GM12878 (cell line): ENCODE measurements at regions not wholly inside any gene's neighbourhood (a gene's known extent, or its start where the extent isn't known, plus 50 kb on each side); places are given as distances from the start of the nearest gene placed in this dataset.

Experiments used
- DPF2 ChIP-seq: fragments of 450-650 bp; IDR thresholded peaks from 2 replicates; pipeline ENCODE4 v1.6.1; 2017; ENCODE audit warnings: mild to moderate bottlenecking
- TCF3 ChIP-seq: IDR thresholded peaks from 2 replicates; pipeline ENCODE4 v1.6.1; 2012; ENCODE audit warnings: low read depth, mild to moderate bottlenecking, low read length, borderline replicate concordance; ENCODE audit not compliant: insufficient read depth
- TF ChIP-seq, protein P1 (sequence below), 3 experiments: IDR thresholded peaks in 2 of 3; conservative IDR thresholded peaks in 1 of 3; 2 replicates each; pipeline ENCODE4 v1.5.1; 2011; ENCODE audit warnings: low read depth in 3 of 3, low read length in 3 of 3, mild to moderate bottlenecking in 3 of 3, control low read depth in 2 of 3, moderate library complexity in 2 of 3, inconsistent platforms in 1 of 3, mixed read lengths in 1 of 3; ENCODE audit not compliant: control insufficient read depth in 2 of 3, insufficient read depth in 1 of 3; ENCODE audit errors: extremely low read depth in 1 of 3

DNA sequence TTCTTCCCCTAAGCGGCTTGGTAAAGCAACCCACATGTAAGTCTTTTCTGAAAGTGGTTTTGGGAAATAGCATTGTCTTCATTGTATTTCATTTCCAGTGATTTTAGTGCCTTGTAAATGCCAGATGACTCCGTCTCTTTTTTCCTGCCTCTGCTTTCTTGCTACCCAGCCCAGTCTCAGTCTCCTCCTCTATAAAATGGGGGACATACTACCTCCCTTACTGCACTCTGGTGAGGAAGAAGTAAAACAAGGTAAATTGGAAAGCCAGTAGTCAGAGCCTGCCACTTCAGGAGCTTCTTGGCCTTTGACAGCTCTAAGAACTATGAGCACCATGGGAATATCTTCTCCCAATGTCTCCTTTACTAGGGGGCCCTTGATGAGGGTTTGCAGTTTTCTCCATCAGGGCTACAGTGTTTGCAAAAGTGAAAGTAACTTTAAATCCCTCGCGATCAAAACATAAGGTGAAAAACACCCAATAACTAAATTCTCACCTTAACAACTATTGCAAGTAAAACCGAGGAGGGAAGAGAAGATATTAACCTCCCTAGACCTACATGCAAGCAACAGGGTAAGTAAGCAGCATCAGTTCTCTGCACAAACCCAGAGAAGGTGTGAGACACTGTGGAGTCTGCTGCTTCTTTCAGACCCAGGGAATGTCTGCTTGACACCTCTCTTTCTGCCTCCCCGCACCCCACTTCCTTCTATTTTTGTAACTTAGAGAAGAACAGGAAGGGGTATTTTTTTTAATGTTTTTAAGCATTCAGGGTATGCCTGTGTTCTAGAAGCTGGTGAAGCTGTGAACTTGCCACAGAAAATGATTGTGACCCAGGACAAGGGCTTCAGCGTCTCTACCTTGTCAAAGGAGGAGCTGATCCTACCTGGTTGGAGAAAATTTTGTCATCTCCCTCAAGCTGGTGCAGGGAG is 159.1 kb upstream of the EOMES start:
- TF ChIP-seq, protein P1, sequence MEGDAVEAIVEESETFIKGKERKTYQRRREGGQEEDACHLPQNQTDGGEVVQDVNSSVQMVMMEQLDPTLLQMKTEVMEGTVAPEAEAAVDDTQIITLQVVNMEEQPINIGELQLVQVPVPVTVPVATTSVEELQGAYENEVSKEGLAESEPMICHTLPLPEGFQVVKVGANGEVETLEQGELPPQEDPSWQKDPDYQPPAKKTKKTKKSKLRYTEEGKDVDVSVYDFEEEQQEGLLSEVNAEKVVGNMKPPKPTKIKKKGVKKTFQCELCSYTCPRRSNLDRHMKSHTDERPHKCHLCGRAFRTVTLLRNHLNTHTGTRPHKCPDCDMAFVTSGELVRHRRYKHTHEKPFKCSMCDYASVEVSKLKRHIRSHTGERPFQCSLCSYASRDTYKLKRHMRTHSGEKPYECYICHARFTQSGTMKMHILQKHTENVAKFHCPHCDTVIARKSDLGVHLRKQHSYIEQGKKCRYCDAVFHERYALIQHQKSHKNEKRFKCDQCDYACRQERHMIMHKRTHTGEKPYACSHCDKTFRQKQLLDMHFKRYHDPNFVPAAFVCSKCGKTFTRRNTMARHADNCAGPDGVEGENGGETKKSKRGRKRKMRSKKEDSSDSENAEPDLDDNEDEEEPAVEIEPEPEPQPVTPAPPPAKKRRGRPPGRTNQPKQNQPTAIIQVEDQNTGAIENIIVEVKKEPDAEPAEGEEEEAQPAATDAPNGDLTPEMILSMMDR (IDR thresholded peaks at IDR 0.05 in 2 of 3, conservative IDR thresholded peaks at IDR 0.05 in 1 of 3; ENCODE audit: control insufficient read depth in 2 of 3, extremely low read depth in 1 of 3, insufficient read depth in 1 of 3, low read depth in 3 of 3, low read length in 3 of 3) = no peak
- TF ChIP-seq DPF2 = no peak
- TF ChIP-seq TCF3 = no peak
